ENCODE measurements at regions not wholly inside any gene's neighbourhood (a gene's known extent, or its start where the extent isn't known, plus 50 kb on each side); places are given as distances from the start of the nearest gene placed in this dataset.

GRCh38 chr7:113812591-113813255 lies 106.1 kb downstream of the PPP1R3A start:
- Histone ChIP-seq H3K4me1 (no peaks in the 10 kb centered on the region), H3K4me3 (no peak overlapping the region), H3K9me3 (no peaks in the 10 kb centered on the region), H3K36me3 (no peaks in the 10 kb centered on the region), H3K27me3 (no peaks in the 10 kb centered on the region), H3K27ac (no peak overlapping the region)
- intact Hi-C loops (cut with DNase I; ENCODE audit: low total_unique reads) = no loop called here
- no peak for DNase-seq (ENCODE audit: low spot score in 2 of 2)
- TF ChIP-seq CTCF (IDR thresholded peaks at IDR 0.05) = no peak
- TF ChIP-seq POLR2A (IDR thresholded peaks at IDR 0.05) = no peak
- no peak for TF ChIP-seq POLR2AphosphoS5 (IDR thresholded peaks at IDR 0.05)

- H3K9me3 ChIP-seq = no peaks in the 10 kb centered on the region
- intact Hi-C loops (cut with DNase I; ENCODE audit: low total_unique reads) = no loop called here
- TF ChIP-seq POLR2A (IDR thresholded peaks at IDR 0.05) (no peak), POLR2AphosphoS5 (IDR thresholded peaks at IDR 0.05) (no peak), CTCF (IDR thresholded peaks at IDR 0.05) (no peak)
- no peak overlapping the region for H3K27ac ChIP-seq
- H3K27me3 ChIP-seq = no peaks in the 10 kb centered on the region
- no peak overlapping the region for H3K4me3 ChIP-seq
- no peaks in the 10 kb centered on the region for H3K4me1 ChIP-seq
- H3K36me3 ChIP-seq = no peaks in the 10 kb centered on the region
- no peak for DNase-seq (ENCODE audit: low spot score in 2 of 2)
These were observed 108.6 kb downstream of the PPP1R3A start for GRCh38 chr7:113810080-113810744.

- no peak for TF ChIP-seq POLR2A (IDR thresholded peaks at IDR 0.05)
- no peak for TF ChIP-seq CTCF (IDR thresholded peaks at IDR 0.05)
- no peak for TF ChIP-seq POLR2AphosphoS5 (IDR thresholded peaks at IDR 0.05)
- H3K27ac ChIP-seq = no peak overlapping the region
- no peak overlapping the region for H3K4me3 ChIP-seq
- no peaks in the 10 kb centered on the region for H3K4me1 ChIP-seq
- no peak for DNase-seq (ENCODE audit: low spot score in 2 of 2)
- no peaks in the 10 kb centered on the region for H3K27me3 ChIP-seq
- no peaks in the 10 kb centered on the region for H3K36me3 ChIP-seq
- intact Hi-C loops (cut with DNase I; ENCODE audit: low total_unique reads) = no loop called here
- no peaks in the 10 kb centered on the region for H3K9me3 ChIP-seq
These were observed 109.2 kb downstream of the PPP1R3A start for GRCh38 chr7:113809581-113809980.

- no peaks in the 10 kb centered on the region for H3K36me3 ChIP-seq
- H3K4me1 ChIP-seq = no peaks in the 10 kb centered on the region
- no peak overlapping the region for H3K27ac ChIP-seq
- TF ChIP-seq CTCF (IDR thresholded peaks at IDR 0.05) (no peak), POLR2A (IDR thresholded peaks at IDR 0.05) (no peak), POLR2AphosphoS5 (IDR thresholded peaks at IDR 0.05) (no peak)
- no peak for DNase-seq (ENCODE audit: low spot score in 2 of 2)
- H3K4me3 ChIP-seq = no peak overlapping the region
- no peaks in the 10 kb centered on the region for H3K9me3 ChIP-seq
- intact Hi-C loops (cut with DNase I; ENCODE audit: low total_unique reads) = no loop called here
- H3K27me3 ChIP-seq = no peaks in the 10 kb centered on the region
These were observed 112.0 kb downstream of the PPP1R3A start for GRCh38 chr7:113806633-113807327.

GRCh38 chr7:113805976-113806375 lies 112.8 kb downstream of the PPP1R3A start:
- no peak for DNase-seq (ENCODE audit: low spot score in 2 of 2)
- no peak for TF ChIP-seq CTCF (IDR thresholded peaks at IDR 0.05)
- no peak for TF ChIP-seq POLR2A (IDR thresholded peaks at IDR 0.05)
- no peak for TF ChIP-seq POLR2AphosphoS5 (IDR thresholded peaks at IDR 0.05)
- Histone ChIP-seq H3K4me1 (no peaks in the 10 kb centered on the region), H3K27me3 (no peaks in the 10 kb centered on the region), H3K9me3 (no peaks in the 10 kb centered on the region), H3K27ac (no peak overlapping the region), H3K36me3 (no peaks in the 10 kb centered on the region), H3K4me3 (no peak overlapping the region)
- intact Hi-C loops (cut with DNase I; ENCODE audit: low total_unique reads) = no loop called here

Data from breast epithelium (tissue), 4 donors.